OCI-LY7 (cell line): ENCODE measurements at regions not wholly inside any gene's neighbourhood (a gene's known extent, or its start where the extent isn't known, plus 50 kb on each side); places are given as distances from the start of the nearest gene placed in this dataset.
"Not testable (repeated sequence)": the region's sequence is repeated elsewhere in the genome, so short reads cannot be mapped to it uniquely, and the experiment has no call there.

Experiments
- EZH2phosphoT487 ChIP-seq: fragments of 200-600 bp; sonication (generic); IDR thresholded peaks from 2 replicates; pipeline ENCODE4 v1.6.1; 2018; ENCODE audit warnings: low read depth, borderline replicate concordance, mild to moderate bottlenecking, mixed run types, antibody characterized with exemption, low read length, moderate library complexity, mixed read lengths
- TF ChIP-seq, protein P1 (sequence below): fragments of 200-600 bp; sonication (generic); conservative IDR thresholded peaks from 2 replicates; pipeline ENCODE4 v1.5.1; 2014; ENCODE audit warnings: mild to moderate bottlenecking, antibody characterized with exemption, low read length, moderate library complexity, mixed read lengths

DNA sequence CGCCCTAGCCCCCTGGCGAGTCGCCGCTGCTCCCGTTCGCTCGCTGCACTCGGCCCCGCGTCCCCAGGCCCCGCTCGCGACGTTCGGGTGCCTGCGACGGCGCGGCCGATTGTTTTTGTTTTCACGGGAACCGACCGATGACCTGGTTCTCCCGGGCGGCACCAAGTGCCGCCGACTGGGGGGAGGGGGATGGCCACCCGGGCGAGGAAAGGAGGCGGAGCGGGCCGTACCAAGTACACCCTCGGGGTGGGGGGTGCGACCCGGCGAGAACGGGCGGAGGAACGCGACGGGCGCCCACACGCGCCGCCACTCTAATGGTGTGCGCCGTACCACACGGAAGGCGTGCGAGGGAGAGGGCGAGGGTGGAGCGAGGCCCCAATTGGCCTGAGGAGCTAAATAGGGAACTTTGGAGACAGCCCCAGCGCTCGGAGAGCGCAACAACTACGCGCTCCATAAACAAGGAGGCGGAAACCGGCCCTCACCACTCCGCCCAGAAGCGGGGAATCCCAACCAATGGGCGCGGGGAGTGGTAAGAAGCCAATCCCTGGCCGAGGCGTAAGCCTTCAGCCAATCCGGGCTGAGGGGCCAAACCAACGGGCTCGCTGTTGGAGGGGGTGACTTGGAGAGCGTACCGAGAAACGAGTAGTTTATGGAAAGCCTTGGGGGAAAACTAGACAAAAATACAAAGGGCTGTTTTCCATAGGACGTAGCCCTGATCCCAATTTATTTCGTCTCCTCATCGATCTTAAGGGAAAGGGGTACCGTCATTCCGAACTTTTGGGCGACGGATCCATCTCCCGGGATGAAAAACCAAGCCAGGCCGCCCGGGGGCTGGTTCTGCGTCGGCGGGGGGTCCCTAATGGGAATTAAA is 54.8 kb upstream of the PLGLB1 start:
- TF ChIP-seq, protein P1, sequence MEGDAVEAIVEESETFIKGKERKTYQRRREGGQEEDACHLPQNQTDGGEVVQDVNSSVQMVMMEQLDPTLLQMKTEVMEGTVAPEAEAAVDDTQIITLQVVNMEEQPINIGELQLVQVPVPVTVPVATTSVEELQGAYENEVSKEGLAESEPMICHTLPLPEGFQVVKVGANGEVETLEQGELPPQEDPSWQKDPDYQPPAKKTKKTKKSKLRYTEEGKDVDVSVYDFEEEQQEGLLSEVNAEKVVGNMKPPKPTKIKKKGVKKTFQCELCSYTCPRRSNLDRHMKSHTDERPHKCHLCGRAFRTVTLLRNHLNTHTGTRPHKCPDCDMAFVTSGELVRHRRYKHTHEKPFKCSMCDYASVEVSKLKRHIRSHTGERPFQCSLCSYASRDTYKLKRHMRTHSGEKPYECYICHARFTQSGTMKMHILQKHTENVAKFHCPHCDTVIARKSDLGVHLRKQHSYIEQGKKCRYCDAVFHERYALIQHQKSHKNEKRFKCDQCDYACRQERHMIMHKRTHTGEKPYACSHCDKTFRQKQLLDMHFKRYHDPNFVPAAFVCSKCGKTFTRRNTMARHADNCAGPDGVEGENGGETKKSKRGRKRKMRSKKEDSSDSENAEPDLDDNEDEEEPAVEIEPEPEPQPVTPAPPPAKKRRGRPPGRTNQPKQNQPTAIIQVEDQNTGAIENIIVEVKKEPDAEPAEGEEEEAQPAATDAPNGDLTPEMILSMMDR, result not testable (repeated sequence)
- TF ChIP-seq EZH2phosphoT487, result not testable (repeated sequence)
